Upper lobe of right lung (tissue), 1 donor: ENCODE measurements at regions not wholly inside any gene's neighbourhood (a gene's known extent, or its start where the extent isn't known, plus 50 kb on each side); places are given as distances from the start of the nearest gene placed in this dataset.
A peak's percentile ranks its signal among the peaks of the same experiment; 100 is the strongest.

Experiments
- ATAC-seq: fragments of 200-7000 bp; cut with Tn5 transposase; one replicate; pipeline ENCODE4 v1.9.1; 2020; ENCODE audit warnings: mild to moderate bottlenecking, moderate library complexity
- DNase-seq: peaks from one replicate; pipeline ENCODE4 v3.0.0-alpha.2; 2020
- H3K27ac ChIP-seq: fragments of 200-600 bp; one replicate; pipeline ENCODE4 v1.8.0; 2022
- H3K27me3 ChIP-seq: fragments of 200-600 bp; one replicate; pipeline ENCODE4 v1.8.0; 2022; ENCODE audit warnings: mild to moderate bottlenecking
- H3K36me3 ChIP-seq: fragments of 200-600 bp; one replicate; pipeline ENCODE4 v1.8.0; 2022
- H3K4me1 ChIP-seq: fragments of 200-600 bp; one replicate; pipeline ENCODE4 v1.8.0; 2022
- H3K4me3 ChIP-seq: fragments of 200-600 bp; one replicate; pipeline ENCODE4 v1.8.0; 2022; ENCODE audit warnings: mild to moderate bottlenecking
- H3K9me3 ChIP-seq: fragments of 200-600 bp; one replicate; pipeline ENCODE4 v1.8.0; 2022
- CTCF ChIP-seq: fragments of 200-600 bp; IDR thresholded peaks from one replicate; pipeline ENCODE4 v1.8.0; 2022; ENCODE audit warnings: antibody characterized with exemption
- intact Hi-C: fragments of 100-400 bp; cut with DNase I; formaldehyde crosslinking; loops from one replicate; pipeline ENCODE4 v1.11.0; 2022
- donor health status: DM: no; HTN: yes; CAD: no; lungs with severe emphysema.

GRCh38 chrX:1074755-1075154 lies 137.7 kb downstream of the CRLF2 start:
- H3K4me1 ChIP-seq = no peaks in the 10 kb centered on the region
- ATAC-seq = no peak
- no peak for TF ChIP-seq CTCF
- no peaks in the 10 kb centered on the region for H3K9me3 ChIP-seq
- no peaks in the 10 kb centered on the region for H3K27me3 ChIP-seq
- DNase-seq = peak; percentile 10
- no peaks in the 10 kb centered on the region for H3K36me3 ChIP-seq
- H3K4me3 ChIP-seq = no peak overlapping the region
- no peak overlapping the region for H3K27ac ChIP-seq
- intact Hi-C loops = no loop called here

- intact Hi-C loops = no loop called here
- Histone ChIP-seq H3K36me3 (no peaks in the 10 kb centered on the region), H3K4me3 (no peak overlapping the region), H3K9me3 (no peaks in the 10 kb centered on the region), H3K27me3 (no peaks in the 10 kb centered on the region), H3K27ac (no peak overlapping the region), H3K4me1 (no peaks in the 10 kb centered on the region)
- no peak for ATAC-seq
- DNase-seq = peak; percentile 0
- no peak for TF ChIP-seq CTCF
Observed at GRCh38 chrX:1074172-1074571, 138.3 kb downstream of the CRLF2 start.

- no peak overlapping the region for H3K4me3 ChIP-seq
- no peaks in the 10 kb centered on the region for H3K27me3 ChIP-seq
- no peak for TF ChIP-seq CTCF
- intact Hi-C loops = no loop called here
- no peaks in the 10 kb centered on the region for H3K9me3 ChIP-seq
- no peaks in the 10 kb centered on the region for H3K4me1 ChIP-seq
- DNase-seq = peak; percentile 40
- ATAC-seq = no peak
- H3K27ac ChIP-seq = no peak overlapping the region
- no peaks in the 10 kb centered on the region for H3K36me3 ChIP-seq
Observed at GRCh38 chrX:1072637-1073377, 139.6 kb downstream of the CRLF2 start.

- H3K4me1 ChIP-seq = no peaks in the 10 kb centered on the region
- no peaks in the 10 kb centered on the region for H3K27me3 ChIP-seq
- no peaks in the 10 kb centered on the region for H3K9me3 ChIP-seq
- no peaks in the 10 kb centered on the region for H3K36me3 ChIP-seq
- no peak overlapping the region for H3K27ac ChIP-seq
- ATAC-seq = no peak
- no peak for TF ChIP-seq CTCF
- no peak overlapping the region for H3K4me3 ChIP-seq
- intact Hi-C loops = no loop called here
- peak; percentile 19 for DNase-seq
Observed at GRCh38 chrX:1071351-1071750, 141.1 kb downstream of the CRLF2 start.

GRCh38 chrX:1062351-1062750 lies 150.1 kb downstream of the CRLF2 start:
- H3K4me1 ChIP-seq = no peaks in the 10 kb centered on the region
- H3K9me3 ChIP-seq = no peaks in the 10 kb centered on the region
- no peak overlapping the region for H3K4me3 ChIP-seq
- no peak for TF ChIP-seq CTCF
- intact Hi-C loops = no loop called here
- H3K27ac ChIP-seq = no peak overlapping the region
- no peaks in the 10 kb centered on the region for H3K36me3 ChIP-seq
- no peaks in the 10 kb centered on the region for H3K27me3 ChIP-seq
- DNase-seq (no peak), ATAC-seq (no peak)

GRCh38 chrX:1060562-1060960 lies 151.9 kb downstream of the CRLF2 start:
- Histone ChIP-seq H3K4me1 (no peaks in the 10 kb centered on the region), H3K27ac (no peak overlapping the region), H3K27me3 (no peaks in the 10 kb centered on the region), H3K36me3 (no peaks in the 10 kb centered on the region), H3K9me3 (no peaks in the 10 kb centered on the region), H3K4me3 (no peak overlapping the region)
- no peak for ATAC-seq
- intact Hi-C loops = no loop called here
- DNase-seq = peak; percentile 4
- no peak for TF ChIP-seq CTCF
